NCI-H146 (cell line): ENCODE measurements at regions not wholly inside any gene's neighbourhood (a gene's known extent, or its start where the extent isn't known, plus 50 kb on each side); places are given as distances from the start of the nearest gene placed in this dataset.

Experiments used
- DNase-seq: peaks from one replicate; lab custom pipeline; 2025; lab: John Stamatoyannopoulos, UW

- DNase-seq, result no peak
These were observed 86.8 kb upstream of the STEAP1B start for GRCh38 chr7:22586786-22587140.

DNA sequence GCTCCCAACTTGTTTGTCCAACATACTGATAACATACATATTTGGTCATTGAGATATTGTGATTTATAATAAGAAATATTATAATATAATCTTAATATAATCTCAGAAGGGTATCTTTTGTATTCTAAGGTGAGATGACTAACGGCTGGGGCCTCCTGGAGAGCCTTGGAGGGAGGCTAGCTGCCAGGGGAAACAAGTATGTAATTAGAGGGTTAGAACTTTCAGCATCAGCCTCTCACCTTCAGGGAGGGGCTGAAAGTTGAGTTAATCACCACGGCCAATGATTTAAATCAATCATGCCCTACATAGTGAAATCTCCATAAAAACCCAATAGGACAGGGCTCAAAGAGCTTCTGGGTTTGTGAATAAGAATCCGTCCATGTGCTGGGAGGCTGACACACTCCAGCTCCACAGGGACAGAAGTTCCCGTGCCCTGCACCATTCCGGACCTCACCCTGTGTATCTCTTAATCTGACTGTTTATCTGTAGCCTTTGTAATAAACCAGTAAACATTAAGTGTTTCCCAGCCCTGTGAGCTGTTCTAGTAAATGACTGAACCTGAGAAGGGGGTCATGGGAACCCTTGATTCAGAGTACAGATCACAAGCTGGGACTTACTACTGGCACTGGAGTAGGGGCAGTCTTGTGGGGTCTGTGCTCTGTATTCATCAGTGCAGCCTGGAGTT, 86.3 kb upstream of the STEAP1B start:
- DNase-seq, result no peak

- no peak for DNase-seq
These were observed 84.2 kb upstream of the STEAP1B start for GRCh38 chr7:22584179-22584578.

DNA sequence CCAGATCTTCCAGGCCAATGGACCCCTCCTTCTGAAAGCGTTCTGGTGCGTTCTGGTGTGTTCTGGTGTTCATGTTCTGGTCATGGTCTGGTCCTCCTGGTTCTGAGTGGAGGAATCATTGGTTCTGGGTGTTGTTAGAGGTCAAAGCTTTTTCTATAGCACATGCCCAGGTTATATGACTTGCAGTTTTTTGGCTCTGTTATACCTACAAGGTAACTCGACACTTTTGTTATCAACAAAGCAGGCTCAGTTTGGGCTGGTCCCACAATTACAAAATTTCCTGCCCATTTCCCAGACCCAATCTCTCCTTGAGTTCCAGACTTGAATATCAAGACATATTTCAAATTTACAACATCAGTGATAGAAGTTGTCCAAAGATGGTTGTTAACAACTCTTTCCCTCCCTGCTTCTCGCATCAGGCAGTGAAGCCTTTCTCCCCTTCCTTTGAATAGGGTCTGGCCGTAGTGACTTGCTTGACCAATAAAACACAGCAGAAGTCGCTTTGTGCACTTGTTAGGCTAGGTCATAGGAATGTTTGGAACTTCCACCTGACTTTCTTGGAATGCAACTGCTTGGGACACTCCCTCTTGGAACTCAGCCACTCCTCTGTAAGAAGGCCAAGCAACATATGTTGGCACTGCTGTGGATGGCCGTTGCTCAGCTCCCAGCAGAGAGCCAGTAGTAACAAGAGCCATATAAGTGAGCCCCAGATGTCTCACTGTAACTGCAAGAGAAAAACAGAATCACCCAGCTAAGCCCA, 83.1 kb upstream of the STEAP1B start:
- no peak for DNase-seq

DNA sequence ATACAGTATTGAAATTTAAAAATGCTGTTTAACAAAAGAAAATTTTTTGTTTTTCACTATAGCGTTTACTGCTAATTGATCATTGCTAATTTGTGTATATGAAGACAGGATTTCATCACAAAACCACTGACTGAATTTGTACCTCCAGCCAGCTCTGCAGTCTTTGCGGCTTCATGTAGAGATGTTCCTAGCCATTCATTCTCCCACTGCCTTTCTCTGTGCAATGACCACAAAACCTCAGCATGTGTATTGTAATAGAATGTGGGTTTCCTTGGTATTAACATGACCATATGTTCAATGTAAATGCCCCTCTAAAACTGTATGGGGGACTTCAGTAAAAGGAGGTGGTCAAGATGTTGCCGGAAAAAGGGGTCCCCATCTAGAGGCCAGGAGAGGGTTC, 81.1 kb upstream of the STEAP1B start:
- no peak for DNase-seq

DNA sequence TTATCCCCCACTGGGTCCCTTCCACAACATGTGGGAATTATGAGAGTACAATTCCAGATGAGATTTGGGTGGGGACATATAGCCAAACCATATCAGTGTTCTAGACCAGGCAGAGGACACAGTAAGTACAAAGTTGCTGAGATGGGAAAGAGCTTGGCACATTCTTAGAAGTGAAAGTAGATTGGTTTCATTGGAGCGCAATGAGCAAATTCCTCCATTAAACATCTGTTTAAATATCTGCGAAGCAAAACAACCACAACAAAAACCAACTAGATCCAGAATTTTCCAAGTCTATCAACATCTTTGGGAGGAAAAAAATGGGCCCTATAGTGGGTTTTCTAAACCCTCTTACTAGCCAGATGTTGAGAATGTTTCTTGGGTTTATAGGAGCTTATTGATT, 80.0 kb upstream of the STEAP1B start:
- DNase-seq, result no peak

GRCh38 chr7:22578007-22578733, 78.2 kb upstream of the STEAP1B start:
- DNase-seq, result no peak

DNA sequence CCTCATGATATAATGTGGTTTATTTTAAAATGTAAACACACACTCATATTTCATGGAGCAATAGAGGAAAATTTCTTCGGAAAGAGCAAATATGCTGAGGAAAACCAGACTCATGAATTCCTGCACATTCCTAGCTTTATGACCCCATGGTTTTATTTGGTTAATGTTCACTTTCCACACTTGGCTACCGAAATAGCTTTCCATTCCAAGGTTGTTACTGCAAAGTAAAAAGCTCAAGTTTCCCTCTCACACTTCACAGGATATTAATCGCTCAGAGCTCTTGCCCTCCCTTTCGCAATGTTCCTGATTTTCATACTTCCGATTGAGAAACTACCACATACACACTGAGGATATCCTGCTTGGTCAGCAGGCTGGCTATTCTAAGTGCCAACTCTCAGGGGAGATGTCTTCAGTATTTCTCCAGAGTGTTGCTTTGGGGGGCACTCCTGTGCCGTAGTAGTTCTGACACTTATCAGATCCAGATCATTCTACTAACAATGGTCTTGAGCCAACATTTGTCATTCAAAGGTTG, 77.5 kb upstream of the STEAP1B start:
- DNase-seq, result no peak

GRCh38 chr7:22576612-22577469, 76.9 kb upstream of the STEAP1B start:
- no peak for DNase-seq

DNA sequence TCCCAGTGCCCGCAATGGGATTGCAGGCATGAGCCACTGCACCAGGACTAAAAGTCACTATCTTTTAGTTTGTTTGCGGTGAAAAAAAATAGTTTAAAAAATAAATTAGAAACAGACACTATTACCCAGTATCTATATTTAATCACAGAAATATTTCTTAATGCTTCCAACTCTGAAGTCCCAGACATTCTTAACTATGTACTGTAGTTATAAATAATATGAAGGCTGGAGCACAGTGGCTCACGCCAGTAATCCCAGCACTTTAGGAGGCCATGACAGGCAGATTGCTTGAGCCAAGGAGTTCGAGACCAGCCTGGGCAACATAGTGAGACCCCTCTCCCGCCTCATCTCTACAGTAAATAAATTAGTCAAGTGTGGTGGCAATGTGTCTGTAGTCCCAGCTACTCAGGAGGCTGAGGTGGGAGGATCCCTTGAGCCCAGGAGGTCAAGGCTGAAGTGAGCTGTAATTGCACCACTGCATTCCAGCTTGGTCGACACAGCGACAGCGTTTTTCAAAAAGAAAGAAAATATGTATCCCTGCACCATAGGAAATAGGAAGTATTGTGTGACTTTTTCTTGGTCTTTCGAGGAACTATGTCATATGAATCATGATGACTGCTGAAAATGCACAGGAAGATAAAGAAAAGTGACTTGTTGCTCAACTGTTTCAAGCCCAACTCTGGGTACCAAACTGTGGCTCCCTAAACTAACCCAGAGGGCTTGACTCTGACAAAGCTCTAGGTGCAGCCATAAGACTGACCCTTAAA, 74.9 kb upstream of the STEAP1B start:
- no peak for DNase-seq

DNA sequence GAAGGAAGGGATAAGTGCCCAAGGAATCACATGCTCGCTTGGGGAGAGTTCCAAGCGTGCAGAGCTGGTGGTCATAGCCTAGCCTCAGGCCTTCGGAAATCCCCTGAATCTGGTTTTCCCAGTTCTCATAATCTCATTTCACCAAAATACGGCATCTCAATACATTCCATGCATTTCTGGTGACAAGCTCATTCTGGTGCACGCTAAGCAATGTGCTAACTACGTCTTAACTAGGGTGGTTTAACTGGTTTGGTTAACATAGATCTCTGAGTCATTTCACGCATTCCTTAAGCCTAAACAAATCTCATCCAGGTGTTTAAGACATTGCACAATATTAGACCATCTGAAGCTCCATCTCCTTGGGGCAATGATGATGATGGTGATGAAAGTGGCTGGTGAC, 72.9 kb upstream of the STEAP1B start:
- no peak for DNase-seq

GRCh38 chr7:22572292-22572691, 72.3 kb upstream of the STEAP1B start:
- DNase-seq, result no peak

DNA sequence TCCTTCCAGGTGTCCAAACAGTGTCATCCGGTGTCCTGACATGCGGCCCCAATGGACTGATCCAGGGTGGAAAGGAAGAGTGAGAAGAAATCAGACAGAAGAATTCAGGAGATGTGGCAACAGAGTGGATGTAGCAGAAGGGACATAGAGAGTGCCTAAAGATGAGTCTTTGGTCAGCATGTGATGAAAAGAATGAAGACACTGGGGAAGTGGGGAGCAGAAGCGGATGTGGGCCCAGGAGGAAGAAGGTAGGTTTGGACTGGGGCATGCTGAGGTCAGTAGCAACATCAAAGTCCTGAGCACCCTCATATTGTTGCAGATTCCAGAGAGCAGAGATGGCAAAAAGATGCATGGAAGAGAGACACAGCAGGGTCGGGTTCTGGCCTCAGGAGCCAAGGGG, 71.8 kb upstream of the STEAP1B start:
- DNase-seq, result no peak

- DNase-seq, result no peak
These were observed 69.8 kb upstream of the STEAP1B start for GRCh38 chr7:22569586-22570321.

GRCh38 chr7:22566592-22566991, 66.6 kb upstream of the STEAP1B start:
- no peak for DNase-seq

- DNase-seq, result no peak
These were observed 66.2 kb upstream of the STEAP1B start for GRCh38 chr7:22566176-22566575.

DNA sequence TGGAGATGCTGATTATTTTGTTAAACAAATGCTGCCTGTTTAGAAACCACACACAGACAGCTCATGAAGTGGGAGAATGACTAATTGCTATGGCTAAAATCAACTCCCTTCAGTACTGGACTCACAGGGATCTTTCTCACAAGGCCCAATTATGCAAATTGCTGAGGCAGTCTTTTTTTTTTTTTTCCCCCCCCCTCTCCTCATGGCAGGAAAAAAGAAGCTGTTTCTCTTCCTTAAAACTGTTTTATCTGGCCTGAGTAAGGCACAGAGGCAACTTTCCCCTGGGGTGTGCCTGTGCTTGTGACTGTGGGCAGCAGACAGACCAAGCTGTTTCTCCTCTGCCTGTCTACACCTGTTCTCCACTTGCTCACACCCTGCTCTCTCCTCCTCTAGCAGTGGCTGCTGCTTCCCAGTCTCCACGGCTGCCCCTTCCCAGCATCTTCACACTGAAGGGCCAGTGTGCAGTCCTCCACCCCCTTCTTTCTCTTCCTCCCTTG, 65.4 kb upstream of the STEAP1B start:
- DNase-seq, result no peak

DNA sequence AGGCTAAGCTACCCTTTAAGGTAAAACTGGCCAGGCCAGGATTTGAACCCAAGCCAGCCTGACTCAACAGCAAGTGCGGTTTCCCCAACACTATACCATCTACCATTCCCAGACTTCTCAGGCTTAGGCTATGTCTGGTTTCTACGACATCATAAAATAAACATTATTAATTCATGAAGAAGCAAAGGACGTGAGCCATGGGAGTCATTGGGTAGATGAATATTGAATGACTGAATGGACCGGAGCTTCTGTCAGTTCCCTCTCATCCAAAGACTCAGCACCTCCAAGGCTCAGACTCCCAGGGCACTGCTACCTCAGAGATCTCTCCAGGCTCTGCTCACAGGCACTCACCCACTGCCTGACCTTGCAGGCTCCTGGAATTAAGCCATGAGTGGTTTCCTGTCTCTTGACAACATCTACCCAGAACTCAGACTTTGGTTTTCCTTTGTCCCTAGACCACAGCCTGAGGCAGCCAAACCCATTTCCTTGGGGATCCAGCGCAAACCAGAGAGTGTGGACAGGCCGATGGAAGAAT, 64.6 kb upstream of the STEAP1B start:
- DNase-seq, result no peak

GRCh38 chr7:22563621-22564241, 63.7 kb upstream of the STEAP1B start:
- peak; percentile 75 for DNase-seq
